ENCODE measurements at regions not wholly inside any gene's neighbourhood (a gene's known extent, or its start where the extent isn't known, plus 50 kb on each side); places are given as distances from the start of the nearest gene placed in this dataset.

DNA sequence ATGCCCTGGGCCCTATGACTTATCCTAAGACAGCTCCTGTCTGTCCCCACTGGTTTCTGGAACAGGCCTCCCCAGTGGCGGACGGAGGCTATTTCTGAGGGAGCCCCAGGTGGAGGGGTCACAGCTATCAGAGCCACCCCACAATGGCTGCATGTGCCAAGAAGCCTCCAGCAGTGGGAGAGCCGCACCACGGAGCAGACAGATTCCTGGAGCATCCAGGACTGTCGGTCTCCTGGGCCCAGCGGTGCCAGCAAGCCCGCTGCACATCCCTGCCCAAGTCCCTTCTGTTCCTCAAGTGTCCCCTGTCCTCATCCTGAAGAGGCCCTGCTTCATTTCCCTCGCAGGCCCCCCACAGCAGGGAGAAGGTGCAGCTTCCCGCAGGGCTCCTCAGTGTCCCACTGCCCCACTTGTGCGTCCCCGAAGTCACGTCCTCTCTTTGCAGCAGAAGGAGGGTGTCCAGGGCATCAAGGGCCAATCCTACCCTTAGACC, 193.0 kb upstream of the SHH start:
- TF ChIP-seq EZH2 (IDR thresholded peaks at IDR 0.05; ENCODE audit: borderline replicate concordance, insufficient read depth, low read depth, low read length, poor library complexity, severe bottlenecking), result no peak
- TF ChIP-seq, protein P1, sequence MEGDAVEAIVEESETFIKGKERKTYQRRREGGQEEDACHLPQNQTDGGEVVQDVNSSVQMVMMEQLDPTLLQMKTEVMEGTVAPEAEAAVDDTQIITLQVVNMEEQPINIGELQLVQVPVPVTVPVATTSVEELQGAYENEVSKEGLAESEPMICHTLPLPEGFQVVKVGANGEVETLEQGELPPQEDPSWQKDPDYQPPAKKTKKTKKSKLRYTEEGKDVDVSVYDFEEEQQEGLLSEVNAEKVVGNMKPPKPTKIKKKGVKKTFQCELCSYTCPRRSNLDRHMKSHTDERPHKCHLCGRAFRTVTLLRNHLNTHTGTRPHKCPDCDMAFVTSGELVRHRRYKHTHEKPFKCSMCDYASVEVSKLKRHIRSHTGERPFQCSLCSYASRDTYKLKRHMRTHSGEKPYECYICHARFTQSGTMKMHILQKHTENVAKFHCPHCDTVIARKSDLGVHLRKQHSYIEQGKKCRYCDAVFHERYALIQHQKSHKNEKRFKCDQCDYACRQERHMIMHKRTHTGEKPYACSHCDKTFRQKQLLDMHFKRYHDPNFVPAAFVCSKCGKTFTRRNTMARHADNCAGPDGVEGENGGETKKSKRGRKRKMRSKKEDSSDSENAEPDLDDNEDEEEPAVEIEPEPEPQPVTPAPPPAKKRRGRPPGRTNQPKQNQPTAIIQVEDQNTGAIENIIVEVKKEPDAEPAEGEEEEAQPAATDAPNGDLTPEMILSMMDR (IDR thresholded peaks at IDR 0.05), result no peak

All from B cell (primary cell).